ENCODE measurements at regions not wholly inside any gene's neighbourhood (a gene's known extent, or its start where the extent isn't known, plus 50 kb on each side); places are given as distances from the start of the nearest gene placed in this dataset.
"Not testable (repeated sequence)": the region's sequence is repeated elsewhere in the genome, so short reads cannot be mapped to it uniquely, and the experiment has no call there.

DNA sequence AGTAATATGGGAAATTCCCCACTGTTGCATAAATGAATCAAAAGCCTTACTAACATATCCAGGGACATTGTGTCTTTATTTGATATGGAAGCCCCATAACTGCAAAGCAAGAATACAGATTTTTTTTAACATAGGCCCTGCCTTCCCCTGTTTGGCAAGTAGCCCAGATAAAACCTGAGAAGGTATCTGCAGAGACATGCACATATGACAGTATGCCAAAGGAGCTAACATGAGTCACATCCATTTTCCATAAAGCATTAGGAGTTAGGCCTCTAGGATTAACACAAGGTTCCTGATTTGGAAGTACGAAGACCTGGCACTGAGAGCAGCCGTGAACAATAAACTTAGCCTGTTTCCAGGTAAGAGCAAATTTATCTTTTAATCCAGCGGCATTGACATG, 1505.9 kb downstream of the UQCRFS1 start:
- H3K27ac ChIP-seq; in situ Hi-C loops (cut with MboI; ENCODE audit: low pct_unique_long_range_greater_than_20kb in 2 of 9, low sequenced_read_pairs in 9 of 9, unreplicated experiment in 9 of 9); H3K4me1 ChIP-seq (replicated peaks in 1 of 2); H3K4me3 ChIP-seq; ATAC-seq (replicated peaks in 6 of 8): not testable (repeated sequence)
- 21 to 90% (median 79%) methylated on average over 2 to 3 of the region's 3 CpGs; no CpG with 5 or more reads in 3 of the 10 experiments for WGBS, 10 experiments

DNA sequence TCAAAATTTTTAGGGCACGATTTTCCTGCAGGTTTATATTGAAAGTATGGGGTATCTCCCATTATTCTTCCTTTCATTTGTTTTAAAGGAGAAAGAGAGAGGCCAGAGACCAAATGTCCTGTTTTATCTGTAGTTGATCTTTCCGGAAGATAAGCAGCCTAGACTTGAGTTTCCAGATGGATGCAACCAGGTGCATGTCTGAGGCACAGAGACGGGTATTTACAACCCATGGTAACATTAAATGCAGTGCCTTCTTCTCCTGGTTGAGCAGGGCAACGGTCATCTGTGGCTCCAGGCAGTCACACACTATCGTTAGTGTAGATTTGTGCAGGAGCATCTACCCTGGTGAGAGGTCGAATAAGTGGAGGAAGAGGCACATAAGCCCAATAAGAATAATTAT, 1507.1 kb downstream of the UQCRFS1 start:
- in situ Hi-C loops (cut with MboI; ENCODE audit: low pct_unique_long_range_greater_than_20kb in 2 of 9, low sequenced_read_pairs in 9 of 9, unreplicated experiment in 9 of 9) = no loop called here
- ATAC-seq (replicated peaks in 6 of 8) = no peak
- WGBS, 10 experiments = 0 to 90% (median 59%) methylated on average over 1 to 6 of the region's 6 CpGs; no CpG with 5 or more reads in 1 of the 10 experiments
- H3K4me1 ChIP-seq (replicated peaks in 1 of 2) = no peaks in the 10 kb centered on the region
- H3K4me3 ChIP-seq = no peak overlapping the region
- H3K27ac ChIP-seq = no peak overlapping the region

DNA sequence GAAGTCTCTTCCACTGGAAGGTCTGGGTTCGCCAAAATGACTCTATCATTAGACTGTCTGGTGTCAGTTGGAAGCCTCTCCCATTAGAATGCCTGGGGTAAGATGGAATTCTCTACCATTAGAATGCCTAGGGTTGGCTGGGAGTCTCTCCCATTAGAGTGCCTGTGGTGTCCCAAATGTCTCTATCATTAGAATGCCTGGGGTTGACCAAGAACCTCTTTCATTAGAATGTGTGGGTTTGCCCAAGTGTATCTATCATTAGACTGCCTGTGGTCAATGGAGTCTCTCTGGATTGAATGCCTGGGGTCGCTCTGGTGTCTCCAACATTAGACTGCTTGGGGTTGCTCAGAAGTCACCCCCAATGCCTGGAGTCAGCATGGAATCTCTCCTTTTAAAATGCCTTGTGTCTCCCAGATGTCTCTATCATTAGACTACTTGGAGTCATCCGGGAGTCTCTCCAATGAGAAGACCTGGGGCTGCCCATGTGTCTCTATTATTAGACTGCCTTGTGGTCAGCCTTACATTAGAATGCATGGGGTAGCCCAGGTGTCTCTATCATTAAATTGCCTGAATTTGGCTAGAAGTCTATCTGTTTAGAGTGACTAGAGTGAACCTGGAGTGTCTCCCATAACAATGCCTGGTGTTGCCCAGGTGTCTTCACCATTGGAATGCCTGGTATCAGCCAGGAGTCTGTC, 1518.4 kb downstream of the UQCRFS1 start:
- ATAC-seq (replicated peaks in 6 of 8) = no peak
- no peak overlapping the region for H3K27ac ChIP-seq
- H3K4me1 ChIP-seq (replicated peaks in 1 of 2) = no peaks in the 10 kb centered on the region
- WGBS, 10 experiments = 0 to 88% (median 85%) methylated on average over 1 to 2 of the region's 3 CpGs; no CpG with 5 or more reads in 6 of the 10 experiments
- no peak overlapping the region for H3K4me3 ChIP-seq
- in situ Hi-C loops (cut with MboI; ENCODE audit: low pct_unique_long_range_greater_than_20kb in 2 of 9, low sequenced_read_pairs in 9 of 9, unreplicated experiment in 9 of 9) = no loop called here

DNA sequence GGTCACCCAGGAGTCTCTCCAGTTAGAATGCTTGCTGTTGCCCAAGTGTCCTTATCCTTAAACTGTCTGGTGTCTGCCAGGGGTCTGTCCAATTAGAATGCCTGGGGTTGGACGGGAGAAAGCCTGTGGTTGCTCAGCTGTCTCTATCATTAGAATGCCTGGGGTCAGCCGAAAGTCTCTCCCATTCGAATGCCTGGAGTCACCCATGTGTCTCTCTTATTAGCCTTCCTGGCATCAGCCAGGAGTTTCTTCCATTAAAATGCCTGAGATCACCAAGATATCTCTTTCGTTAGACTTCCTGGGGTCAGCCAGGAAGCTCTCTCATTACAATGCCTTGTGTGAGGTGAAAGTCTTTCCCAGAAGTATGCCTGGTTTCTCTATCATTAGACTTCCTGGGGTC, 1521.0 kb downstream of the UQCRFS1 start:
- Histone ChIP-seq H3K4me1 (replicated peaks in 1 of 2) (no peaks in the 10 kb centered on the region), H3K27ac (no peak overlapping the region), H3K4me3 (no peak overlapping the region)
- WGBS, 10 experiments = 0 to 80% (median 48%) methylated on average over 1 to 4 of the region's 4 CpGs; no CpG with 5 or more reads in 2 of the 10 experiments
- in situ Hi-C loops (cut with MboI; ENCODE audit: low pct_unique_long_range_greater_than_20kb in 2 of 9, low sequenced_read_pairs in 9 of 9, unreplicated experiment in 9 of 9) = no loop called here
- no peak for ATAC-seq (replicated peaks in 6 of 8)

DNA sequence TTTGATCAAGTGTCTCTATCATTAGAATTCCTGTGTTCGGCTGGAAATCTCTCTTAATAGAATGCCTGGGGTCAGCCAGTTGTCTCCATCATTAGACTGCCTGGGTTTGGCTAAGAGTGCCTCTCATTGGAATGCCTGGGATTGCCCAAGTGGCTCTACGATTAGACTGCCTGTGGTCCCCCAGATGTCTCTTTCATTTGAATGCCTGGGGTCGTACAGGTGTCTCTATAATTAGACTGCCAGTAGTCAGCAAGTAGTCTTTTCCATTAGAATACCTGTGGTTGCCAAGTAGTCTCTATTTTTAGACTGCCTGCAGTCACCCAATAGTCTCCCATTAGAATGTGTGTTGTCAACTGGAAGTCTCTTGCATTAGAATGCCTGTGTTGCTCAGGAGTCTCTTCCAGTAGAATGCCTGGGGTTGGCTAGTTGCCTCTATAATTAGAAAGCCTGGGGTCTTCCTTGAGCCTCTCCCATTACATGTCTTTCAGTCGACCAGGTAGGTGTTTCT, 1523.2 kb downstream of the UQCRFS1 start:
- WGBS, 10 experiments = 0 to 52% (median 32%) methylated on average over 1 to 4 of the region's 4 CpGs; no CpG with 5 or more reads in 2 of the 10 experiments
- Histone ChIP-seq H3K4me3 (no peak overlapping the region), H3K4me1 (replicated peaks in 1 of 2) (no peaks in the 10 kb centered on the region), H3K27ac (no peak overlapping the region)
- in situ Hi-C loops (cut with MboI; ENCODE audit: low pct_unique_long_range_greater_than_20kb in 2 of 9, low sequenced_read_pairs in 9 of 9, unreplicated experiment in 9 of 9) = no loop called here
- no peak for ATAC-seq (replicated peaks in 6 of 8)

DNA sequence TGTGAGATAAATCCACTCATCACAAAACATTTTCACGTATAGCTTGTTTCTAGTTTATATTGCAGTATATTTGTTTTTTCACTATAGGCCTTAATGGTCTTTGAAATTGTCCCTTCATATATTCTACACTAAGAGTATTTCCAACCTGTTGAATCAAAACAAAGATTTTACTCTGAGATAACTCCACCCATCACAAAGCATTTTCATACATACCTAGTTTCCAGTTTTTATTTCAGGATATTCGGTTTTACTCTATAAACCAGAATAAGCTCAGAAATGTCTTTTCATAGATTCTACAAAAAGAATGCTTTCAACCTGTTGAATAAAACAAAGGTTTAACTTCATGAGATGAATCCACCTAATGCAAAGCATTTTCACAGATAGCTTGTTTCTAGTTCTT, 1528.7 kb downstream of the UQCRFS1 start:
- 33 to 100% (median 70%) methylated on average over 1 to 2 of the region's 2 CpGs for WGBS, 10 experiments
- in situ Hi-C loops (cut with MboI; ENCODE audit: low pct_unique_long_range_greater_than_20kb in 2 of 9, low sequenced_read_pairs in 9 of 9, unreplicated experiment in 9 of 9) = no loop called here
- H3K4me3 ChIP-seq = no peak overlapping the region
- no peak overlapping the region for H3K27ac ChIP-seq
- no peak for ATAC-seq (replicated peaks in 6 of 8)
- no peaks in the 10 kb centered on the region for H3K4me1 ChIP-seq (replicated peaks in 1 of 2)

DNA sequence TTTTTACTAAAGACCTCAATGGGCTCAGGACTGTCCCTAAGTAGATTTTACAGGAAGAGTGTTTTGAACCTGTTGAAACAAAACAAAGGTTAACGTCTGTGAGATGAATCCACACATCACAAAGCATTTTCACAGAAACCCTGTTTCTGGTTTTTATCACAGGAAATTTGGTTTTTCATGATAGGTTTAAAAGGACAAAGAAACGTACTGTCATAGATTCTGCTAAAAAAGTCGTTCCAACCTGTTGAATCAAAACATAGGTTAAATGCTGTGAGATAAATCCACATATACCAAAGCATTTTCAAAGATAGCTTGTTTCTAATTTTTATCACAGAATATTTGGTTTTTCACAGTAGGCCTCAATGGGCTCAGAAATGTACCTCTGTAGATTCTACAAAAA, 1531.0 kb downstream of the UQCRFS1 start:
- Histone ChIP-seq H3K4me3 (no peak overlapping the region), H3K27ac (no peak overlapping the region), H3K4me1 (replicated peaks in 1 of 2) (no peaks in the 10 kb centered on the region)
- 8 to 73% (median 38%) methylated on average over 1 to 3 of the region's 3 CpGs for WGBS, 10 experiments
- in situ Hi-C loops (cut with MboI; ENCODE audit: low pct_unique_long_range_greater_than_20kb in 2 of 9, low sequenced_read_pairs in 9 of 9, unreplicated experiment in 9 of 9) = no loop called here
- ATAC-seq (replicated peaks in 6 of 8) = no peak

DNA sequence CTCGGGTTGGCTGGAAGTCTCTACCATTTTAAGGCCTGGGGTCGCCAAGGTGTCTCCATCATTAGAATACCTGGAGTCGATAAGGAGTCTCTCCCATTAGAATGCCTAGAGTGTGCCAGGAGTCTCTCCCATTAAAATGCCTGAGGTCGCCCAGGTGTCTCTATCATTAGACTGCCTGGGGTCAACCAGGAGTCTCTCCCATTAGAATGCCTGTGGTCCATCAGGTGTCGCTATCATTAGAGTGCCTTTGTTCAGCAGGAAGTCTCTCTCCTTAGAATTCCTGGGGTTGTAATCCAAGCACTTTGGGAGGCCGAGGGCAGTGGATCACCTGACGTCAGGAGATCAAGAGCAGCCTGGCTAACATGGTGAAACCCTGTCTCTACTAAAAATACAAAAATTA, 1533.0 kb downstream of the UQCRFS1 start:
- no peak for ATAC-seq (replicated peaks in 6 of 8)
- H3K4me1 ChIP-seq (replicated peaks in 1 of 2) = no peaks in the 10 kb centered on the region
- H3K27ac ChIP-seq = no peak overlapping the region
- no peak overlapping the region for H3K4me3 ChIP-seq
- in situ Hi-C loops (cut with MboI; ENCODE audit: low pct_unique_long_range_greater_than_20kb in 2 of 9, low sequenced_read_pairs in 9 of 9, unreplicated experiment in 9 of 9) = no loop called here
- 0 to 88% (median 49%) methylated on average over 1 to 4 of the region's 7 CpGs; no CpG with 5 or more reads in 2 of the 10 experiments for WGBS, 10 experiments

DNA sequence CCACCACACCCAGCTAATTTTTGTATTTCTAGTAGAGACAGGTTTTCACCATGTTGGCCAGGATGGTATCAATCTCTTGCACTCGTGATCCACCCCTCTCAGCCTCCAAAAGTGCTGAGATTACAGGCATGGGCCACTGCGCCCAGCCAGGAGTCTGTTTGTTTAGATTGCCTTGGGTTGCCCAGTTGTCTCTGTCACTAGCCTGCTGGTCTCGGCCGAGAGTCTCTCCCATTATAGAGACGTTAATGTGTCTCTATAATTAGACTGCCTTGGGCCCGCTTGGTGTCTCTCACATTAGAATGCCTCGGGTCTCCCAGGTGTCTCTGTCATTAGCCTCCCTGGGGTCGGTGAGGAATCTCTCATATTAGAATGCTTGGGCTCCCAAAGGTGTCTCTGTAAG, 1533.6 kb downstream of the UQCRFS1 start:
- no peaks in the 10 kb centered on the region for H3K4me1 ChIP-seq (replicated peaks in 1 of 2)
- no peak overlapping the region for H3K4me3 ChIP-seq
- 18 to 100% (median 48%) methylated on average over 1 to 8 of the region's 8 CpGs; no CpG with 5 or more reads in 4 of the 10 experiments for WGBS, 10 experiments
- in situ Hi-C loops (cut with MboI; ENCODE audit: low pct_unique_long_range_greater_than_20kb in 2 of 9, low sequenced_read_pairs in 9 of 9, unreplicated experiment in 9 of 9) = no loop called here
- H3K27ac ChIP-seq = no peak overlapping the region
- ATAC-seq (replicated peaks in 6 of 8) = no peak

DNA sequence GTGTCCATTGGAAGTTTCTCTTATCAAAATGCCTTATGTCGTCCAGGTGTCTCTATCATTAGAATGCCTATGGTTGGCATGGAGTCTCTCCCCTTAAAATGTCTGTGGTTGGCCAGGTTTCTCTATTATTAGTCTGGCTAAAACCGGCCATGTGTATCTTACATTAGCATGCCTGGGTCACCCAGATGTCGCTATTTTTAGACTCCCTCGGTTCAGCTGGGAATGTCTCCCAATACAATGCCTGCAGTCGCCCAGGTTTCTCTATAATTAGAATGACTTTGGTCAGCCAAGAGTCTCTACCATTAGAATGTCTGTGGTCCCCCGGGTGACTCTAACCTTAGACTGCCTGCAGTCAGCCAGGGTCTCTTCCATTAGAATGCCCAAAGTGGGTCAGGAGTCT, 1536.1 kb downstream of the UQCRFS1 start:
- 20 to 75% (median 57%) methylated on average over 1 to 6 of the region's 6 CpGs; no CpG with 5 or more reads in 1 of the 10 experiments for WGBS, 10 experiments
- Histone ChIP-seq H3K27ac (no peak overlapping the region), H3K4me1 (replicated peaks in 1 of 2) (no peaks in the 10 kb centered on the region), H3K4me3 (no peak overlapping the region)
- in situ Hi-C loops (cut with MboI; ENCODE audit: low pct_unique_long_range_greater_than_20kb in 2 of 9, low sequenced_read_pairs in 9 of 9, unreplicated experiment in 9 of 9) = no loop called here
- ATAC-seq (replicated peaks in 6 of 8) = no peak

DNA sequence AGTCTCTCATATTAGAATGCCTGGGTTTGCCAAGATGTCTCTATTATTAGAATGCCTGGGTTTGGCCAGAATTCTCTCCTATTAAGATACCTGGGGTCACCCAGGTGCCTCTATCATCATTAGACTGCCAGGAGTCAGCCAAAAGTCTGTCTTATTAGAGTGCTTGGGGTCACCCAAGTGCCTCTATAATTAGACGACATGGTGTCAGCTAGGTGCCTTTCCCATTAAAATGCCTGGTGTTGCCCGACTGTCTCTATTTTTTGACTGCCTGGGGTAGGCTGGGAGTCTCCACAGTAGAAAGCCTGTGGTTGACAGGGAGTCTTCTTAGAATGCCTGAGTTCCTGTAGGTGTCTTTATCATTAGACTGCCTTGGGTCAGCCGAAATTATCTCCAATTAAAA, 1536.6 kb downstream of the UQCRFS1 start:
- in situ Hi-C loops (cut with MboI; ENCODE audit: low pct_unique_long_range_greater_than_20kb in 2 of 9, low sequenced_read_pairs in 9 of 9, unreplicated experiment in 9 of 9) = no loop called here
- Histone ChIP-seq H3K4me1 (replicated peaks in 1 of 2) (no peaks in the 10 kb centered on the region), H3K27ac (no peak overlapping the region), H3K4me3 (no peak overlapping the region)
- WGBS, 10 experiments = 0 to 83% (median 38%) methylated on average over 1 to 2 of the region's 3 CpGs; no CpG with 5 or more reads in 4 of the 10 experiments
- no peak for ATAC-seq (replicated peaks in 6 of 8)

DNA sequence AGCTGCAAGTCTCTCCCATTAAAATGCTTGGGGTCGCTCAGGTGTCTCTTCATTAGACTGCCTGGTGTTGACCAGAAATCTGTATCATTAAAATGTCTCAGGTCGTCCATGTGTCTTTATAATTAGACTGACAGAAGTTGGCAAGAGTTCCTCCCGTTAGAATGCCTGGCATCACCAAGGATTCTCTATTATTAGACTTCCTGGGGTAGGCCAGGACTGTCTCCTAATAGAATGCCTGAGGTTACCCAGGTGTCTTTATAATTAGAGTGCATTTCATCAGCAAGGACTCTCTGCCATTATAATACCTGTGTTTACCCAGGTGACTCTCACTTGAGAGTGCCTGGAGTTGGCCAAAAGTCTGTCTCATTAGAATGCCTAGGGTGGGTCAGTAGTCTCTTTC, 1537.2 kb downstream of the UQCRFS1 start:
- 0 to 80% (median 54%) methylated on average over 1 to 3 of the region's 3 CpGs; no CpG with 5 or more reads in 4 of the 10 experiments for WGBS, 10 experiments
- Histone ChIP-seq H3K27ac (no peak overlapping the region), H3K4me3 (no peak overlapping the region), H3K4me1 (replicated peaks in 1 of 2) (no peaks in the 10 kb centered on the region)
- in situ Hi-C loops (cut with MboI; ENCODE audit: low pct_unique_long_range_greater_than_20kb in 2 of 9, low sequenced_read_pairs in 9 of 9, unreplicated experiment in 9 of 9) = no loop called here
- ATAC-seq (replicated peaks in 6 of 8) = no peak

DNA sequence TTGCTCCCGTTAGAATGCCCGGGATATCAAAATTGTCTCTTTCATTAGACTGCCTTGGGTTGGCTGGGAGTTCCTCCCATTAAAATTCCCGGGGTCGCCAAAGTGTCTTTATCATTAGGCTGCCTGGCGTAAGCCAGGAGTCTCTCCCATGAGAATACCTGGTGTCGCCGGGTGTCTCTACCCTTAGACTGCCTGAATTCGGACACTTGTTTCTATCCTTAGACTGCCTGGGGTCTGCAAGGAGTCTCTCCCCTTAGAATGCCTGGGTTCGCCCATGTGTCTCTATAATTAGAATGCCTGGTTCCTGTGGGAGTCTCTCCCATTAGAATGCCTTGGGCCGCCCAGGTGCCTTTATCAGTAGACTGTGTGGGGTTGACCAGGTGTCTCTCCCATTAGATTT, 1538.2 kb downstream of the UQCRFS1 start:
- ATAC-seq (replicated peaks in 6 of 8) = no peak
- no peak overlapping the region for H3K27ac ChIP-seq
- in situ Hi-C loops (cut with MboI; ENCODE audit: low pct_unique_long_range_greater_than_20kb in 2 of 9, low sequenced_read_pairs in 9 of 9, unreplicated experiment in 9 of 9) = no loop called here
- WGBS, 10 experiments = 0 to 100% (median 78%) methylated on average over 1 to 8 of the region's 10 CpGs; no CpG with 5 or more reads in 3 of the 10 experiments
- no peaks in the 10 kb centered on the region for H3K4me1 ChIP-seq (replicated peaks in 1 of 2)
- H3K4me3 ChIP-seq = no peak overlapping the region

DNA sequence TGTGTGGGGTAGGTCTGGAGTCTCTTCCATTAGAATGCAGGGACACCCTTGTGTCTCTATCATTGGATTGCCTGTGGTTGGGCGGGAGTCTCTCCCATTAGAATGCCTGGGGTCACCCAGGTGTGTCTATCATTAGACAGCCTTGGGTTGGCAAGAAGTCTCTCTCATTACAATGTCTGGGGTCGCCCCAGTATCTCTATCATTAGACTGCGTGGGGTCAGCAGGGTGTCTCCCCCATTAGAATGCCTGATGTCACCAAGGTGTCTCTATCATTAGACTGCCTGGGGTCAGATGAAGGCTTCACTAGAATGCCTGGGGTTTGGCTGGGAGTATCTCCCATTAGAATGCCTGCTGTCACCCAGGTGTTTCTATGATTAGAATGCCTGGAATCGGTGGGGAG, 1539.0 kb downstream of the UQCRFS1 start:
- no peaks in the 10 kb centered on the region for H3K4me1 ChIP-seq (replicated peaks in 1 of 2)
- no peak overlapping the region for H3K27ac ChIP-seq
- ATAC-seq (replicated peaks in 6 of 8) = no peak
- 0 to 14% (median 5%) methylated on average over 1 to 2 of the region's 4 CpGs; no CpG with 5 or more reads in 6 of the 10 experiments for WGBS, 10 experiments
- in situ Hi-C loops (cut with MboI; ENCODE audit: low pct_unique_long_range_greater_than_20kb in 2 of 9, low sequenced_read_pairs in 9 of 9, unreplicated experiment in 9 of 9) = no loop called here
- no peak overlapping the region for H3K4me3 ChIP-seq

Measured in motor neuron (in vitro differentiated cells).